ENCODE measurements at regions not wholly inside any gene's neighbourhood (a gene's known extent, or its start where the extent isn't known, plus 50 kb on each side); places are given as distances from the start of the nearest gene placed in this dataset.

- no peaks in the 10 kb centered on the region for H3K36me3 Mint-ChIP-seq (ENCODE audit: low read depth)
- no peak for DNase-seq (ENCODE audit: low read depth, low spot score)
- H3K9me3 Mint-ChIP-seq, result peaks cover 3% of the 10 kb centered on the region
- H3K27ac Mint-ChIP-seq (ENCODE audit: unreplicated experiment), result no peak overlapping the region
- no peak for TF ChIP-seq CTCF (conservative IDR thresholded peaks at IDR 0.05)
- H3K4me1 Mint-ChIP-seq, result no peaks in the 10 kb centered on the region
- H3K4me3 Mint-ChIP-seq, result no peak overlapping the region
- no peaks in the 10 kb centered on the region for H3K27me3 Mint-ChIP-seq (ENCODE audit: low read depth)
Observed at GRCh38 chr13:90951663-90952062, 395.8 kb upstream of the MIR17HG start.

- Mint-ChIP-seq H3K4me1 (no peaks in the 10 kb centered on the region), H3K36me3 (ENCODE audit: low read depth) (no peaks in the 10 kb centered on the region), H3K9me3 (peaks cover 3% of the 10 kb centered on the region), H3K27me3 (ENCODE audit: low read depth) (no peaks in the 10 kb centered on the region), H3K4me3 (no peak overlapping the region), H3K27ac (ENCODE audit: unreplicated experiment) (no peak overlapping the region)
- TF ChIP-seq CTCF (conservative IDR thresholded peaks at IDR 0.05), result no peak
- no peak for DNase-seq (ENCODE audit: low read depth, low spot score)
Observed at GRCh38 chr13:90952326-90952725, 395.2 kb upstream of the MIR17HG start.

DNA sequence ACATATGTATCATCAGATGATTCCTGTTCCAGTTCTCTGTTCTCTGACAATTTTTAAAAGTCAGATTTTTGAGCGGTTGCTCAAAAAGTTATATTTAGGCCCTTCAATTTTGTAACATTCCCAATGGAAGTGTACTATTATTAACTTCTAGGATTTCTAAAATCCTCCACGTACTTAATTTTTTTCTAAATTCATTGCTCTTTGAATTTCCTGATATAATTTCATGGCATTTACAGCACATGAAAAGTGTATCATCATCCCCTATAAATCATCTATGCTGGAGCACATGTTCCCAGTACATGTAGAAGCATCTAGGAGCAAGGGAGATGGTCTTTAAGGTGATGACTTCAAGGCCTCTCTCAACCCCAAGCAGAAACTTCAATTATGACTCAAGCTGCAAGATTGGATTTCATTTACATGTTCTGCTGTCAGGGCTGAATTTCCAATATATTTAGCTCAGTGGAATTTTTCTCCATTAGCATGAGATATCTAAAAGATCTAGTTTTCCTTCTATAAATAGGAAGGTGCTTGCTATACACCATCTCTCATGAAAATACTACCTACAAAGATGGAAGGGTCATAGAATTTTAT is 392.8 kb upstream of the MIR17HG start:
- Mint-ChIP-seq H3K27me3 (ENCODE audit: low read depth) (no peaks in the 10 kb centered on the region), H3K4me1 (no peaks in the 10 kb centered on the region), H3K36me3 (ENCODE audit: low read depth) (no peaks in the 10 kb centered on the region), H3K9me3 (no peaks in the 10 kb centered on the region), H3K4me3 (no peak overlapping the region), H3K27ac (ENCODE audit: unreplicated experiment) (no peak overlapping the region)
- no peak for TF ChIP-seq CTCF (conservative IDR thresholded peaks at IDR 0.05)
- no peak for DNase-seq (ENCODE audit: low read depth, low spot score)

- DNase-seq (ENCODE audit: low read depth, low spot score), result no peak
- Mint-ChIP-seq H3K27me3 (ENCODE audit: low read depth) (no peaks in the 10 kb centered on the region), H3K4me3 (no peak overlapping the region), H3K9me3 (no peaks in the 10 kb centered on the region), H3K4me1 (no peaks in the 10 kb centered on the region), H3K27ac (ENCODE audit: unreplicated experiment) (no peak overlapping the region), H3K36me3 (ENCODE audit: low read depth) (no peaks in the 10 kb centered on the region)
- no peak for TF ChIP-seq CTCF (conservative IDR thresholded peaks at IDR 0.05)
Observed at GRCh38 chr13:90956031-90956430, 391.5 kb upstream of the MIR17HG start.

DNA sequence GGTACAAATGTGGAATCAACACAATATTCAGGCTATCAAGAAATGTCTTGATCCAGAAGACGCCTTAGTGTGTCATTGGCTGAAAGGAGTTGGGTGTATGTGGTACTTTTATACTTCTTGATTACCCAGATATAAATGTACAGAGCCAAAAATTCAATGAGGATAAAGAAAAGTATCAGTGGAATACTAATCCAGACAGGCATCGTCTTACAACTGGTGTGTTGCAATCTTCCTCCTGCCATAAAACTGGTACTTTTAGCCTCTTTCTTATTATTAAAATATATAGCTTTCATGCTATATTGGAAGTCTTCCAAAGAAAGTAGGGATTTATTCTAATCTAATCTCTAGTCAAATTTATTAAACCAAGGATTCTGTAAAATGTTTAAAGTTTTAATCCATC is 388.6 kb upstream of the MIR17HG start:
- peaks cover 2% of the 10 kb centered on the region for H3K9me3 Mint-ChIP-seq
- no peak overlapping the region for H3K4me3 Mint-ChIP-seq
- H3K27me3 Mint-ChIP-seq (ENCODE audit: low read depth), result no peaks in the 10 kb centered on the region

More for the DNA sequence above, 388.6 kb upstream of the MIR17HG start:
- Mint-ChIP-seq H3K4me1 (no peaks in the 10 kb centered on the region), H3K36me3 (ENCODE audit: low read depth) (no peaks in the 10 kb centered on the region), H3K27ac (ENCODE audit: unreplicated experiment) (no peak overlapping the region)
- no peak for DNase-seq (ENCODE audit: low read depth, low spot score)
- TF ChIP-seq CTCF (conservative IDR thresholded peaks at IDR 0.05), result no peak
